AG09319 (cell line): ENCODE measurements at regions not wholly inside any gene's neighbourhood (a gene's known extent, or its start where the extent isn't known, plus 50 kb on each side); places are given as distances from the start of the nearest gene placed in this dataset.

Experiments
- DNase-seq: peaks from one replicate; pipeline ENCODE4 v3.0.0-alpha.2; 2010; ENCODE audit warnings: low read depth; ENCODE audit errors: extremely low read depth
- CTCF ChIP-seq: IDR thresholded peaks from 2 replicates; pipeline ENCODE4 v1.5.1; 2011; ENCODE audit warnings: low read depth, mild to moderate bottlenecking, inconsistent platforms, low read length, moderate library complexity

GRCh38 chr3:21117370-21117769 lies 633.6 kb downstream of the ZNF385D start:
- no peak for TF ChIP-seq CTCF
- DNase-seq: no peak

GRCh38 chr3:21109056-21109455 lies 642.0 kb downstream of the ZNF385D start:
- DNase-seq: no peak
- TF ChIP-seq CTCF: no peak

- no peak for TF ChIP-seq CTCF
- DNase-seq: no peak
These were observed 645.2 kb downstream of the ZNF385D start for GRCh38 chr3:21105784-21106183.

- no peak for DNase-seq
- TF ChIP-seq CTCF: no peak
These were observed 650.2 kb downstream of the ZNF385D start for GRCh38 chr3:21100656-21101359.

- TF ChIP-seq CTCF: no peak
- DNase-seq: no peak
These were observed 656.3 kb downstream of the ZNF385D start for GRCh38 chr3:21094686-21095085.

- TF ChIP-seq CTCF: no peak
- DNase-seq: no peak
These were observed 677.4 kb downstream of the ZNF385D start for GRCh38 chr3:21073561-21073960.

- no peak for DNase-seq
- no peak for TF ChIP-seq CTCF
These were observed 683.8 kb downstream of the ZNF385D start for GRCh38 chr3:21067031-21067813.
